Keratinocyte (primary cell): ENCODE measurements at regions not wholly inside any gene's neighbourhood (a gene's known extent, or its start where the extent isn't known, plus 50 kb on each side); places are given as distances from the start of the nearest gene placed in this dataset.

Source experiments
- EZH2 ChIP-seq: IDR thresholded peaks from one replicate; pipeline ENCODE4 v1.6.1; 2012; ENCODE audit warnings: inconsistent platforms, mild to moderate bottlenecking, low read length, moderate library complexity
- TF ChIP-seq, protein P1 (sequence below), 3 experiments: IDR thresholded peaks in 1 of 3; conservative IDR thresholded peaks in 1 of 3; optimal IDR thresholded peaks in 1 of 3; 2 replicates in 2 of 3; 3 replicates in 1 of 3; pipeline versions ENCODE3 to v1.5.1; 2011; ENCODE audit warnings: low read length in 3 of 3, mild to moderate bottlenecking in 3 of 3, moderate library complexity in 2 of 3, control low read depth in 1 of 3, inconsistent platforms in 1 of 3; ENCODE audit not compliant: insufficient read depth in 2 of 3; ENCODE audit errors: extremely low read depth in 1 of 3

GRCh38 chr5:142532781-142533176 lies 153.1 kb downstream of the FGF1 start:
- TF ChIP-seq, protein P1, sequence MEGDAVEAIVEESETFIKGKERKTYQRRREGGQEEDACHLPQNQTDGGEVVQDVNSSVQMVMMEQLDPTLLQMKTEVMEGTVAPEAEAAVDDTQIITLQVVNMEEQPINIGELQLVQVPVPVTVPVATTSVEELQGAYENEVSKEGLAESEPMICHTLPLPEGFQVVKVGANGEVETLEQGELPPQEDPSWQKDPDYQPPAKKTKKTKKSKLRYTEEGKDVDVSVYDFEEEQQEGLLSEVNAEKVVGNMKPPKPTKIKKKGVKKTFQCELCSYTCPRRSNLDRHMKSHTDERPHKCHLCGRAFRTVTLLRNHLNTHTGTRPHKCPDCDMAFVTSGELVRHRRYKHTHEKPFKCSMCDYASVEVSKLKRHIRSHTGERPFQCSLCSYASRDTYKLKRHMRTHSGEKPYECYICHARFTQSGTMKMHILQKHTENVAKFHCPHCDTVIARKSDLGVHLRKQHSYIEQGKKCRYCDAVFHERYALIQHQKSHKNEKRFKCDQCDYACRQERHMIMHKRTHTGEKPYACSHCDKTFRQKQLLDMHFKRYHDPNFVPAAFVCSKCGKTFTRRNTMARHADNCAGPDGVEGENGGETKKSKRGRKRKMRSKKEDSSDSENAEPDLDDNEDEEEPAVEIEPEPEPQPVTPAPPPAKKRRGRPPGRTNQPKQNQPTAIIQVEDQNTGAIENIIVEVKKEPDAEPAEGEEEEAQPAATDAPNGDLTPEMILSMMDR (optimal IDR thresholded peaks at IDR 0.05 in 1 of 3, IDR thresholded peaks at IDR 0.05 in 1 of 3, conservative IDR thresholded peaks at IDR 0.05 in 1 of 3; ENCODE audit: extremely low read depth in 1 of 3, insufficient read depth in 2 of 3, low read length in 3 of 3) = no peak
- no peak for TF ChIP-seq EZH2
